GM03348 (cell line): ENCODE measurements at regions not wholly inside any gene's neighbourhood (a gene's known extent, or its start where the extent isn't known, plus 50 kb on each side); places are given as distances from the start of the nearest gene placed in this dataset.
"Not testable (repeated sequence)": the region's sequence is repeated elsewhere in the genome, so short reads cannot be mapped to it uniquely, and the experiment has no call there.

ENCODE experiments used
- DNase-seq: peaks from one replicate; pipeline ENCODE4 v3.0.0; 2012; ENCODE audit warnings: low spot score

DNA sequence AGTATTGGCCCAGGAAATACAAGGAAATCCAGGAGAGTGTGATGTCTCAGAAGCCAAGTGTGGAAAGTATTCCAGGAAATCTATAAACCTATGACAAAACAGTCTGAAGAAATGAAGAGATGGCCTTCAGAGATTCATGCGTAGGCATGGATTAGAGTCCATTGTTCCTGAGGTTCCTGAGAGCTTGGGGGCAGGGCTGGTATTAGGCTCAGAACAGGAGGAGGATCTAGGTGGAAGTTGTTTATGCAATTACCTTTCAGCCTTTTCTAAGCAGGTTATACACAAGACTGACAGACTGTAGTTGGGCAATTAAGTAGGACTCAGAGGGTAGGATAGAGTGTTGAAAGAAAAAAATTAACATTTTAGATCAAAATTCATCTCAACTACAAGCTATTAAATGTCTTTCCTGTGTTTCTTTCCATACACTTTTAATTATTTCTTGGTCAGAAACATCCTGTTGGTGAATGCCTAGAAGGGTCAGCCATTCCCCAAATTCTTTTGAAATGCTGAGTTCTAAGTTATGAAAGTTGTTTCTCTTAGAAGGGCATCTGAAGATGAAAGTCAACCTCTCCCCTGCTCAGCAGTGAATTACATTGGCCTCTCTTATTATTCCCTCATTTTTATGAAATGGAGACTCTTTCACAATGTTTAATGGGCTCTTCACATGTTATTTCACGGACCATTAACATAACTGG is 201.2 kb upstream of the MYLIP start:
- peak; percentile 16 for DNase-seq

DNA sequence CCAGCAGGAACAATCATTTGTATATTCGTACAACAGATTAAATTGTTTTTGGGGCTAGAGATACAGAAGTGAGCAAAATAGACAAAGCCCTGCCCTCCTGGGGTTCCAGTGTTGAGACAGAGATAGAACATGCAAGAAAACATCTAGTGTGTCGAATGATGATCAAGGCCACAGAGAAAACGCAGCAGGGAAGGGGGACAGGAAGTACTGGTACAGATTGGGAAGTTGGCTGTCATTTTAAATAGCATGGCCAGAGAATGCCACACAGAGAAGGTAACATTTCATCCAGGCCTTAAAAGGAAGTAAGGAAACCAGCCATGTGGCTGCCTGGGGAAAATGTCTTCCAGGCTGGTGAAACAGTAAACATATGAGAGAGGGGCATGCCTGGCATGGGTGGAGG is 202.6 kb upstream of the MYLIP start:
- no peak for DNase-seq

GRCh38 chr6:15924893-15925292 is 204.0 kb upstream of the MYLIP start:
- DNase-seq: no peak

GRCh38 chr6:15922510-15923250 is 206.2 kb upstream of the MYLIP start:
- DNase-seq: peak; percentile 51

- DNase-seq: no peak
Measured at GRCh38 chr6:15921243-15921642, 207.6 kb upstream of the MYLIP start.

GRCh38 chr6:15916581-15916980 is 212.3 kb upstream of the MYLIP start:
- DNase-seq: no peak

- no peak for DNase-seq
Measured at GRCh38 chr6:15915508-15916178, 213.2 kb upstream of the MYLIP start.

GRCh38 chr6:15914553-15914952 is 214.3 kb upstream of the MYLIP start:
- no peak for DNase-seq

DNA sequence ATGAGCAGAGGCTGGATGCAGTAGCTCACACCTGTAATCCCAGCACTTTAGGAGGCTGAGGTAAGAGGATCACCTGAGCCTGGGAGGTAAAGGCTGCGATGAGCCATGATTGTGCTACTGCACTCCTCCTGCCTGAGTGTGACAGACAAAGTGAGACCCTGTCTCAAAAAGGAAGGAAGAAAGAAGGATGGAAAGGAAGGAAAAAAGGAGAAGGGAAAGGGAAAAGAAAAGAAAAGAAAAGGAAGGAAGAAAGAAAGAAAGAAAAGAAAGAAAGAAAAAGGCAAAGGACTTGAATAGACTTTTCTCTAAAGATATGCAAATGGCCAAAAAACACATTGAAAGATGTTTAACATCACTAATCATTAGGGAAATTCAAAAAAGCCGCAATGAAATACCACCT is 215.3 kb upstream of the MYLIP start:
- no peak for DNase-seq

DNA sequence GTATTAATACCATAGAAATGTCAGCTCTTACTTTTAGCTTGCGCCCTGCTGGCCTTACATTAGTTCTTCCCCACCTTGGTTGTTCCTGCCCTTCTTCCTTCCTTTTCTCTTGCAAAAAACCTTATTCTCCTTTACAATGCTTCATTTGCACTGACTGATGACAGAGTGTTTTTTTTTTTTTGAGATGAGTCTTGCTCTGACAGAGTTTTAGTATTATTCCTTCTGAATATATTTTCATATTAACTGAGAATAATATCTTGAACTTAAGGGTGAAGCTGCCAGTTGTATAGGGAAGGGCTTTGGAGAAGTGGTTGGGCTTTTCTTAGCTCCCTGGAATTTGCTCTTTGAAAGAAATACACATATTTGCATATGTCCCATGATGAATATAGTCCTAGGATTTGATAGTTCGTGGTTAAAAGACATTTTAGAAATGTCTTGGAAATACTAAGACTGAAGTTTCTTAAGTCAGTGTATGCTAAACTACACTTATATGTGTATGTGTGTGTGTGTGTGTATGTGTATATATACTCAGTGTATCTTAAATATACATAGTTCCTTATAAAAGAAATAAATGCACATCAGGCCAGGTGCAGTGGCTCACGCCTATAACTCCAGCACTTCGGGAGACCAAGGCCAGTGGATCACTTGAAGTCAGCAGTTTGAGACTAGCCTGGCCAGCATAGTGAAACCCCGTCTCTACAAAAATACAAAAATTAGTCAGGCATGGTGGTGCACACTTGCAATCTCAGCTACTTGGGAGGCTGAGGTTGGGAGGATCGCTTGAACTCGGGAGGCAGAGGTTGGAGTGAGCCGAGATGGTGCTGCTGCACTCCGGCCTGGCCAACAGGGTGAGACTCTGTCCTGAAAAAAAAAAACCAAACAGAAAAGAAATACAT is 216.1 kb upstream of the MYLIP start:
- DNase-seq: no peak

GRCh38 chr6:15911753-15912504 is 217.0 kb upstream of the MYLIP start:
- DNase-seq: no peak

GRCh38 chr6:15909290-15910070 is 219.4 kb upstream of the MYLIP start:
- DNase-seq: no peak

GRCh38 chr6:15908871-15909270 is 220.0 kb upstream of the MYLIP start:
- no peak for DNase-seq

GRCh38 chr6:15907914-15908518 is 220.9 kb upstream of the MYLIP start:
- DNase-seq: no peak

- not testable (repeated sequence) for DNase-seq
Measured at GRCh38 chr6:15907220-15907913, 221.5 kb upstream of the MYLIP start.

- DNase-seq: no peak
Measured at GRCh38 chr6:15906420-15907016, 222.4 kb upstream of the MYLIP start.

DNA sequence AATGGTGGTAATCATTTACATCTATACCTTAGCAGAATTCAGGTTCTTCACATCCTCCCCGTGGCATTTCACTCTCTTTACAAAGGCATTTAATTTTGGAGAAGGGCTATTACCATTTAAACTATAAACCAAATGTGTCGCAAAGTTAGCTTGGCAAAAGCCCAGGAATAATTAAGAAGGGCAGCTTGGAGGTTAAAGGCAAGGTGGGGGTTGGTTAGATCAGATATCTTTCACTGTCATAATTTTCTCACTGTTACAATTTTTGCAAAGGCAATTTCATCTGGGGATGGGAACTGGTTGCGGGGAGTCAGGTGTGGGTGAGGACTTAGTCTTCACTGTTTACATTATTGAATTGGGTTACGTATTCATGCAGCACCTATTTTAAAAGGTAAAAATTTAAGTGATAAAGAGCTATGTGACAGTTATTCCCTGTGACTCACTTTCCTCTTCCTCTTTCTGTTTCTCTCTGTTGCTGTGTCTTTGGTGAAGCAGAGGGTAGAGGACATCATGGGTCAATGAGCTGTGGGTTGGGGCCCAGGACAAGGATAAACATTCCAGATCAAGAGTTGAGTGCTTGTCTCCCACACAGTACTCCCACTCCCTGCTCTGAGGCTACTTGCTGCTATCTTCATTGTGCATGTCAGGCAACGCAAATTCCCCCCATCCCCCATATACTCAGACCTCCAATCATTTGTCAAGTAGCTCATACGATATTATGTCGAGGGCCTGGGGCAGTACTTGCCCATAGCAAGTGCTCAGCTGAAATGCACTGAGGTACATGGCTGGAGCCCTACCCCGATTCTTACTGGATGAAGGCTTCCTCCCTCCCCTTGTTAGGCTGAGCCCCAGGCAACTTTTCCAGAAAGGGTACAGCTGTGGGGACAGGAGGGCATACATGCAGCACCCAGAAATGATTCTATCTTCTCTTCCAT is 223.1 kb upstream of the MYLIP start:
- no peak for DNase-seq
